ENCODE measurements at regions not wholly inside any gene's neighbourhood (a gene's known extent, or its start where the extent isn't known, plus 50 kb on each side); places are given as distances from the start of the nearest gene placed in this dataset.

- Histone ChIP-seq H3K36me3 (ENCODE audit: insufficient read depth) (no peaks in the 10 kb centered on the region), H3K27me3 (ENCODE audit: insufficient read depth, low read depth) (no peaks in the 10 kb centered on the region), H3K4me3 (IDR thresholded peaks at IDR 0.05; ENCODE audit: insufficient read depth, low read depth, low read length) (no peak overlapping the region), H3K79me2 (ENCODE audit: insufficient read depth, low read depth) (no peaks in the 10 kb centered on the region), H4K20me1 (ENCODE audit: insufficient read depth) (no peaks in the 10 kb centered on the region), H3K9ac (no peak overlapping the region), H3K4me1 (ENCODE audit: low read depth, poor library complexity, severe bottlenecking) (no peaks in the 10 kb centered on the region), H3K4me2 (no peak overlapping the region), H3K27ac (no peak overlapping the region), H2AFZ (ENCODE audit: low read depth) (no peak overlapping the region)
- TF ChIP-seq CTCF (conservative IDR thresholded peaks at IDR 0.05; ENCODE audit: low read depth, low read length) = peak; percentile 74
These were observed 474.3 kb upstream of the TOM1L1 start for GRCh38 chr17:54426296-54426886.

GRCh38 chr17:54435966-54436365 is 464.7 kb upstream of the TOM1L1 start:
- Histone ChIP-seq H3K4me2 (no peak overlapping the region), H3K4me1 (ENCODE audit: low read depth, poor library complexity, severe bottlenecking) (no peaks in the 10 kb centered on the region), H3K4me3 (IDR thresholded peaks at IDR 0.05; ENCODE audit: insufficient read depth, low read depth, low read length) (no peak overlapping the region), H3K27me3 (ENCODE audit: insufficient read depth, low read depth) (no peaks in the 10 kb centered on the region), H3K9ac (no peak overlapping the region), H4K20me1 (ENCODE audit: insufficient read depth) (no peaks in the 10 kb centered on the region), H2AFZ (ENCODE audit: low read depth) (no peak overlapping the region), H3K27ac (no peak overlapping the region), H3K36me3 (ENCODE audit: insufficient read depth) (no peaks in the 10 kb centered on the region), H3K79me2 (ENCODE audit: insufficient read depth, low read depth) (no peaks in the 10 kb centered on the region)
- TF ChIP-seq CTCF (conservative IDR thresholded peaks at IDR 0.05; ENCODE audit: low read depth, low read length) = no peak

GRCh38 chr17:54439816-54440215 is 460.8 kb upstream of the TOM1L1 start:
- H3K36me3 ChIP-seq (ENCODE audit: insufficient read depth) = no peaks in the 10 kb centered on the region
- H3K27me3 ChIP-seq (ENCODE audit: insufficient read depth, low read depth) = no peaks in the 10 kb centered on the region
- no peak overlapping the region for H3K4me2 ChIP-seq
- no peak overlapping the region for H3K9ac ChIP-seq
- no peak for TF ChIP-seq CTCF (conservative IDR thresholded peaks at IDR 0.05; ENCODE audit: low read depth, low read length)
- H2AFZ ChIP-seq (ENCODE audit: low read depth) = no peak overlapping the region
- no peak overlapping the region for H3K27ac ChIP-seq
- no peaks in the 10 kb centered on the region for H3K79me2 ChIP-seq (ENCODE audit: insufficient read depth, low read depth)
- H3K4me1 ChIP-seq (ENCODE audit: low read depth, poor library complexity, severe bottlenecking) = no peaks in the 10 kb centered on the region
- no peak overlapping the region for H3K4me3 ChIP-seq (IDR thresholded peaks at IDR 0.05; ENCODE audit: insufficient read depth, low read depth, low read length)
- H4K20me1 ChIP-seq (ENCODE audit: insufficient read depth) = no peaks in the 10 kb centered on the region

GRCh38 chr17:54451051-54451450 is 449.6 kb upstream of the TOM1L1 start:
- no peak for TF ChIP-seq CTCF (conservative IDR thresholded peaks at IDR 0.05; ENCODE audit: low read depth, low read length)
- H3K9ac ChIP-seq = no peak overlapping the region
- H3K79me2 ChIP-seq (ENCODE audit: insufficient read depth, low read depth) = no peaks in the 10 kb centered on the region
- H4K20me1 ChIP-seq (ENCODE audit: insufficient read depth) = no peaks in the 10 kb centered on the region
- no peaks in the 10 kb centered on the region for H3K4me1 ChIP-seq (ENCODE audit: low read depth, poor library complexity, severe bottlenecking)
- no peak overlapping the region for H2AFZ ChIP-seq (ENCODE audit: low read depth)
- no peak overlapping the region for H3K4me3 ChIP-seq (IDR thresholded peaks at IDR 0.05; ENCODE audit: insufficient read depth, low read depth, low read length)
- H3K4me2 ChIP-seq = no peak overlapping the region
- H3K36me3 ChIP-seq (ENCODE audit: insufficient read depth) = no peaks in the 10 kb centered on the region
- no peak overlapping the region for H3K27ac ChIP-seq
- H3K27me3 ChIP-seq (ENCODE audit: insufficient read depth, low read depth) = no peaks in the 10 kb centered on the region

All from KMS-11 (cell line).